ENCODE measurements at regions not wholly inside any gene's neighbourhood (a gene's known extent, or its start where the extent isn't known, plus 50 kb on each side); places are given as distances from the start of the nearest gene placed in this dataset.

GRCh38 chr15:45981625-45982024, 346.8 kb downstream of the SQOR start:
- no peaks in the 10 kb centered on the region for H3K36me3 ChIP-seq (ENCODE audit: control insufficient read depth, insufficient read depth, low read length)
- Mint-ChIP-seq H3K36me3 (ENCODE audit: low read depth) (no peaks in the 10 kb centered on the region), H3K4me1 (no peaks in the 10 kb centered on the region), H3K4me3 (no peak overlapping the region), H3K27ac (no peak overlapping the region), H3K27me3 (ENCODE audit: insufficient read depth) (no peaks in the 10 kb centered on the region), H3K9me3 (peaks cover 14% of the 10 kb centered on the region)
- H3K27me3 ChIP-seq (ENCODE audit: control insufficient read depth, insufficient read depth, low read length, poor library complexity, severe bottlenecking) = no peaks in the 10 kb centered on the region
- DNase-seq = no peak
- no peak overlapping the region for H3K4me3 ChIP-seq (ENCODE audit: low read length)
- H3K9ac ChIP-seq (ENCODE audit: extremely low read depth, low read length, poor library complexity, severe bottlenecking) = no peak overlapping the region
- peaks cover 11% of the 10 kb centered on the region for H3K9me3 ChIP-seq (ENCODE audit: control insufficient read depth, low read length)
- no peak overlapping the region for H3K27ac ChIP-seq (ENCODE audit: low read depth, low read length)
- WGBS, 2 experiments (ENCODE audit: insufficient coverage in 1 of 2, insufficient read length in 1 of 2) = 57% methylated on average over 1 of the region's 1 CpG; no CpG with 5 or more reads in 1 of the 2 experiments
- no peaks in the 10 kb centered on the region for H3K4me1 ChIP-seq (ENCODE audit: control insufficient read depth, insufficient read depth, low read length)
- no peak for TF ChIP-seq CTCF (conservative IDR thresholded peaks at IDR 0.05)

- H3K4me3 ChIP-seq (ENCODE audit: low read length) = no peak overlapping the region
- Mint-ChIP-seq H3K27ac (no peak overlapping the region), H3K4me1 (peaks cover 3% of the 10 kb centered on the region), H3K27me3 (ENCODE audit: insufficient read depth) (no peaks in the 10 kb centered on the region), H3K4me3 (no peak overlapping the region), H3K9me3 (peaks cover 12% of the 10 kb centered on the region), H3K36me3 (ENCODE audit: low read depth) (no peaks in the 10 kb centered on the region)
- TF ChIP-seq CTCF (conservative IDR thresholded peaks at IDR 0.05) = no peak
- no peak overlapping the region for H3K27ac ChIP-seq (ENCODE audit: low read depth, low read length)
- WGBS, 2 experiments (ENCODE audit: insufficient coverage in 1 of 2, insufficient read length in 1 of 2) = 82 to 87% methylated on average over 2 to 3 of the region's 3 CpGs
- peaks cover 17% of the 10 kb centered on the region for H3K9me3 ChIP-seq (ENCODE audit: control insufficient read depth, low read length)
- H3K27me3 ChIP-seq (ENCODE audit: control insufficient read depth, insufficient read depth, low read length, poor library complexity, severe bottlenecking) = no peaks in the 10 kb centered on the region
- H3K9ac ChIP-seq (ENCODE audit: extremely low read depth, low read length, poor library complexity, severe bottlenecking) = no peak overlapping the region
- no peak for DNase-seq
- H3K36me3 ChIP-seq (ENCODE audit: control insufficient read depth, insufficient read depth, low read length) = no peaks in the 10 kb centered on the region
- no peaks in the 10 kb centered on the region for H3K4me1 ChIP-seq (ENCODE audit: control insufficient read depth, insufficient read depth, low read length)
Measured at GRCh38 chr15:45991863-45992262, 357.0 kb downstream of the SQOR start.

- no peaks in the 10 kb centered on the region for H3K27me3 Mint-ChIP-seq (ENCODE audit: insufficient read depth)
- no peak for DNase-seq
- H3K4me3 ChIP-seq (ENCODE audit: low read length) = no peak overlapping the region
- no peak overlapping the region for H3K27ac ChIP-seq (ENCODE audit: low read depth, low read length)
- WGBS, 2 experiments (ENCODE audit: insufficient coverage in 1 of 2, insufficient read length in 1 of 2) = 94 to 99% methylated on average over 2 to 3 of the region's 3 CpGs
- peaks cover 8% of the 10 kb centered on the region for H3K9me3 Mint-ChIP-seq
- H3K4me1 Mint-ChIP-seq = peaks cover 3% of the 10 kb centered on the region
- H3K27ac Mint-ChIP-seq = no peak overlapping the region
- no peak overlapping the region for H3K4me3 Mint-ChIP-seq
- peaks cover 9% of the 10 kb centered on the region for H3K9me3 ChIP-seq (ENCODE audit: control insufficient read depth, low read length)
- no peaks in the 10 kb centered on the region for H3K36me3 Mint-ChIP-seq (ENCODE audit: low read depth)
- H3K9ac ChIP-seq (ENCODE audit: extremely low read depth, low read length, poor library complexity, severe bottlenecking) = no peak overlapping the region
- H3K36me3 ChIP-seq (ENCODE audit: control insufficient read depth, insufficient read depth, low read length) = no peaks in the 10 kb centered on the region
- no peak for TF ChIP-seq CTCF (conservative IDR thresholded peaks at IDR 0.05)
- no peaks in the 10 kb centered on the region for H3K4me1 ChIP-seq (ENCODE audit: control insufficient read depth, insufficient read depth, low read length)
- no peaks in the 10 kb centered on the region for H3K27me3 ChIP-seq (ENCODE audit: control insufficient read depth, insufficient read depth, low read length, poor library complexity, severe bottlenecking)
Measured at GRCh38 chr15:45993072-45993471, 358.2 kb downstream of the SQOR start.
